ENCODE measurements at regions not wholly inside any gene's neighbourhood (a gene's known extent, or its start where the extent isn't known, plus 50 kb on each side); places are given as distances from the start of the nearest gene placed in this dataset.
A peak's percentile ranks its signal among the peaks of the same experiment; 100 is the strongest.
"Not testable (repeated sequence)": the region's sequence is repeated elsewhere in the genome, so short reads cannot be mapped to it uniquely, and the experiment has no call there.

GRCh38 chr9:105082843-105083242 is 154.9 kb upstream of the ABCA1 start:
- no peak for DNase-seq (ENCODE audit: low spot score)
- intact Hi-C loops (cut with DNase I), result no loop called here

DNA sequence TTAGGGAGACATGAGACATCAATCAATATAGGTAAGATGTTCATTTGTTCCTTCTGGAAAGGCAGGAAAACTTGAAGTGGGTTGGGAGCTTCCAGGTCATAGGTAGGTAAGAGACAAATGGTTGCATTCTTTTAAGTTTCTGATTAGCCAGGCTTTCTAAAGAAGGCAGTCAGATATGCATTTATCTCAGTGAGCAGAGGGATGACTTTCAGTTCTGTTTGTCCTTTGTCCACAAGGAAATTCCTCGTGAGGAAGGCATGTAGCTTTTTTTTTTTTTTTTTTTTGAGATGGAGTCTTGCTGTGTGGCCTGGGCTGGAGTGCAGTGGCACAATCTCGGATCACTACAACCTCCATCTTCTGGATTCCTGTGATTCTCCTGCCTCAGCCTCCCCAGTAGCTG is 155.3 kb upstream of the ABCA1 start:
- intact Hi-C loops (cut with DNase I), result no loop called here
- no peak for DNase-seq (ENCODE audit: low spot score)

- intact Hi-C loops (cut with DNase I), result no loop called here
- DNase-seq (ENCODE audit: low spot score), result no peak
These were observed 156.2 kb upstream of the SLC44A1 start for GRCh38 chr9:105087910-105088898.

DNA sequence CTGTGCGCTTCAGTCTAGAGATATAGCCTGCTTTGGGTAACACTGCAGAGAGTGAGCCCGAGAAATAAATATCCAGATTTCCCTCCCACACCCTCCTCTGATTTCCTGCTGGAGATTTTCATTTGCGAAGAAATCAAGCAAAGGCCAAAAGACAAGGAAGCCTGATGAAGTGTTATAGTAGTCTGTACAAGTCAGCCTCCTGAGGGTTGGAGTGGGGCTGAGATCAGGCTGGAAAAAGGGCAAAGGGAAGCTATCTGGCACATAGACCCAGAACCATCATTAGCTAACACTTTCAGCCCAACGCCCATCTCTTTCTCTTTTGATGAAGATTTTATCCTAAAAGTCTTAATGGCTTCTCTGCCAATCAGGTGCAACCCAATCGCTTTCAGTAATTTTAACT is 154.6 kb upstream of the SLC44A1 start:
- intact Hi-C loops (cut with DNase I), result no loop called here

DNA sequence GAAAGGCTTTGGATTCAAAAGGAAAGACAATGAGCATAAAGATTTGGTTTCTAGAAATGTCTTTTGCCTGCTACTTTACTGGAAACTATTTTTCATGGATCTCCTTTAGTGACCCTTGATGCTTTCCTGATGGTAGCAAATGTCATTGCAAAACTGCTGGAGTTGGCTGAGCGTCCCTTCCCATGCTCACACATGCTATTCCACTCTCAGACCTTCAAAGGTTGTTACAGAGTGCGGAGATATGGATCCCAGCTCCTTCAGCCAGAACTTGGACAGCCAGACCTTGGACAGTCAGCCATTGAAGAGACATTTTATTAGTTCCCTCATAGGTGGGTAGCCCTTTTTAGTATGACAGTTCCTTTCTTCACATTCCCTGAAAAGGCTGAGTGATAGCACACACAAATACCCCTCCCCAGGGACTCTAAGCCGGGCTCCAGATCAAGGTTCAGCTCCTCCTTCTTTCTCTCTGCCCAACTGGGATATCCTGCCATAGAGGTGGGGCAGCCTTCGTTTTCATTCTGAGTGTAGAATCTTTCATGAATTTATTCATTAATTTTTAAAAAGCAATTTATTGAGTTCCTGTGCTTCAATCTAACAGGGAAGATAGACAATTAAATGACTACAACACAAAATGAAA is 153.3 kb upstream of the SLC44A1 start:
- intact Hi-C loops (cut with DNase I), result no loop called here
- DNase-seq (ENCODE audit: low spot score), result no peak

More for the DNA sequence above, 154.6 kb upstream of the SLC44A1 start:
- DNase-seq (ENCODE audit: low spot score), result no peak

GRCh38 chr9:105093685-105094084 is 150.8 kb upstream of the SLC44A1 start:
- intact Hi-C loops (cut with DNase I), result no loop called here
- no peak for DNase-seq (ENCODE audit: low spot score)

- DNase-seq (ENCODE audit: low spot score), result no peak
- intact Hi-C loops (cut with DNase I), result loop anchor here in 1 of 2 donors (1.0 kb wide), 1 partner anchor 33 kb away; no protein-coding TSS in a partner anchor
These were observed 146.1 kb upstream of the SLC44A1 start for GRCh38 chr9:105098370-105098769.

DNA sequence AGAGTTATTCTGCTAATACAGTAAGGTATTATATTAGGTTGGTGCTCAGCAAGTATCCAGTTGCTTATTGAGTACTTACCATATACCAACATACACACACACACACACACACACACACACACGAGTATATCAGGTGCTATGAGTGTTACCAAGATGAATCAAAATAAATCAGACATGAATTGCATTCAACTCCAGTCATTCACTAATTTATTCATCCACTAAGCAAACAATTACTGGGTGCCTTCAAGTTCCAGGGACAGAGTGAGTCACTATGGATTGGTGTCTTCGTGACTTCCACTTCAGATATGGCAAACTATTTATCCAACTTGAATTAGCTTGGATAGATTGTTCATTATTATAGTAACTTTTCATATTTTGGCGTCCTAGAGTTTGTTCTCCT is 140.7 kb upstream of the SLC44A1 start:
- DNase-seq (ENCODE audit: low spot score), result no peak

GRCh38 chr9:105114318-105114717 is 130.1 kb upstream of the SLC44A1 start:
- intact Hi-C loops (cut with DNase I), result no loop called here
- no peak for DNase-seq (ENCODE audit: low spot score)

More for the DNA sequence above, 140.7 kb upstream of the SLC44A1 start:
- intact Hi-C loops (cut with DNase I), result no loop called here

GRCh38 chr9:105114964-105115728 is 129.3 kb upstream of the SLC44A1 start:
- peak; percentile 85 for DNase-seq (ENCODE audit: low spot score)
- intact Hi-C loops (cut with DNase I), result no loop called here

- intact Hi-C loops (cut with DNase I), result no loop called here
- no peak for DNase-seq (ENCODE audit: low spot score)
These were observed 128.2 kb upstream of the SLC44A1 start for GRCh38 chr9:105116052-105116868.

- intact Hi-C loops (cut with DNase I), result no loop called here
- DNase-seq (ENCODE audit: low spot score), result no peak
These were observed 127.2 kb upstream of the SLC44A1 start for GRCh38 chr9:105117234-105117633.

GRCh38 chr9:105118636-105119035 is 125.8 kb upstream of the SLC44A1 start:
- intact Hi-C loops (cut with DNase I), result no loop called here
- no peak for DNase-seq (ENCODE audit: low spot score)

GRCh38 chr9:105119156-105119555 is 125.3 kb upstream of the SLC44A1 start:
- DNase-seq (ENCODE audit: low spot score), result no peak
- intact Hi-C loops (cut with DNase I), result no loop called here

DNA sequence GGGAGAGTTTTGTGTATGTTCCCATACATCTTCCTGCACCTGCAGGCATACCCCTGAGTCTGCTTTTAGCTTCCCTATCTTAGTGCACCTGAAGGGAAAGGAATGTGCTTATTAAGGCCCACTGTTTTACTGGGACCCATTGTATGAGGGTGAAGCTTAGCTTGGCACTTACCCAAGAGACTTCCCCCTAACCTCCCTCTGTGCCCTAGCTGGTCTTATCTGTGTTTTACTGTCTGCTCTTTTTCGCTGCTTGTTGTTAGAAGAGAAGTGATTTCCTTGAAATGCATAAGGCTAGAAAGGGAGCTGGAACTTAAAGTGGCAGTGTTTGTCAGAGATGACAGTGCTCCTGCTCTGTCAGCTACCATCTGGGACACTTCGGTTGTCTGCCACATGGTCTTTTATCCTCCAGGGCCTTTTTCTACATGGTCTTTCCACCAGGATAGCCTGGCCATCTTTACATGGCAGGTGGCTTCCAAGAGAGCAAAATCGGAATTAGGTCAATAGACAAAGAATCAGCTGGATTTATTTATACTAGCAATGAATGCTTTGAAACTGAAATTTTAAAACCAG is 122.5 kb upstream of the SLC44A1 start:
- no peak for DNase-seq (ENCODE audit: low spot score)
- intact Hi-C loops (cut with DNase I), result no loop called here

- intact Hi-C loops (cut with DNase I); DNase-seq (ENCODE audit: low spot score): not testable (repeated sequence)
These were observed 119.9 kb upstream of the SLC44A1 start for GRCh38 chr9:105124598-105124997.

DNA sequence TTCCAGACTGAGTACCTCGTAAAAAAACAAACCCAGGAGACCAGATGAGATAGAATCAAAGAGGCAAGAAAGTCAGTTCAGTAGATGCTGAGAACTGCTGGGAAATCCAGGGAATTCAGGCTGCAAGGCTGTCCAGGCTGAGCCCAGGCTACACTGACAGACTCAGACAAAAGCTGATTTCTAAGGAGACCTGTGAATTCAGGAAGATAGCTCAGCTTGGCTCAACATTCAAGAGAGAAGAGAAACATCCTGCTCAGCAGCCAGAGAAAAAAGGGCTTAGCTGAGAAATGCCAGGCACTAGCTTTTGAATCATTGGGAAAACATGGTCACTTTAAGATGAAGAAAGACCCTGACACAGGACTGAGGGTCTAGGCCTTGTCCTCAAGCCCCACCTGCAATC is 118.2 kb upstream of the SLC44A1 start:
- intact Hi-C loops (cut with DNase I), result no loop called here
- no peak for DNase-seq (ENCODE audit: low spot score)

DNA sequence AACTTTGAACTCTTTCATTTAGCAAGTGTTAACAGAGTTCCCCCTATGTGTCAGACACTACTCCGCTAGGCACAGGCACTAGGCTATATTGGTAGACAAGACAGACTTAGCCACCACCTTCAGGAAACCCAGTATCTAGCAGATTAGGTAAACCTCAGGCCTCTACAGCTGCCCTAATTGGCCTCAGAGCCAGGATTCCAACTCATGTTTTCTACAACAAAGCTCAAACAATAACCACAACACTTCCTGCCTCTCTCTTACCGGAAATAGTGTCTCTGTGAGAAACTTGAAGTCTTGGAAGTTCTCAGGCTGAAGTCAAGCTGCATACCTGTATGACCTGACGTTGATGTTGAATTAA is 116.6 kb upstream of the SLC44A1 start:
- intact Hi-C loops (cut with DNase I), result no loop called here
- DNase-seq (ENCODE audit: low spot score), result no peak
